Parathyroid adenoma (tissue), 2 donors: ENCODE measurements at regions not wholly inside any gene's neighbourhood (a gene's known extent, or its start where the extent isn't known, plus 50 kb on each side); places are given as distances from the start of the nearest gene placed in this dataset.

Source experiments
- H2AFZ ChIP-seq: fragments of 300-600 bp; sonication (generic); one replicate; pipeline ENCODE4 v1.7.0; 2017; ENCODE audit warnings: antibody characterized with exemption, mild to moderate bottlenecking
- H3K27ac ChIP-seq: fragments of 300-600 bp; sonication (generic); one replicate; pipeline ENCODE4 v1.7.0; 2017
- H3K27me3 ChIP-seq: fragments of 300-600 bp; sonication (generic); one replicate; pipeline ENCODE4 v1.7.0; 2017; ENCODE audit warnings: low read length; ENCODE audit not compliant: control insufficient read depth, insufficient read depth
- H3K36me3 ChIP-seq: fragments of 300-600 bp; sonication (generic); one replicate; pipeline ENCODE4 v1.7.0; 2017; ENCODE audit warnings: low read length; ENCODE audit not compliant: control insufficient read depth, insufficient read depth
- H3K4me1 ChIP-seq: fragments of 300-600 bp; sonication (generic); one replicate; pipeline ENCODE4 v1.7.0; 2017; ENCODE audit warnings: control low read depth
- H3K4me2 ChIP-seq: fragments of 300-600 bp; sonication (generic); one replicate; pipeline ENCODE4 v1.7.0; 2017; ENCODE audit warnings: low read length
- H3K4me3 ChIP-seq: fragments of 300-600 bp; sonication (generic); one replicate; pipeline ENCODE4 v1.7.0; 2017; ENCODE audit warnings: low read depth, low read length
- H3K79me2 ChIP-seq: fragments of 300-600 bp; sonication (generic); one replicate; pipeline ENCODE4 v1.7.0; 2017; ENCODE audit warnings: control low read depth
- H3K9ac ChIP-seq: fragments of 300-600 bp; sonication (generic); one replicate; pipeline ENCODE4 v1.7.0; 2017; ENCODE audit warnings: mild to moderate bottlenecking
- H3K9me3 ChIP-seq: fragments of 300-600 bp; sonication (generic); one replicate; pipeline ENCODE4 v1.7.0; 2017; ENCODE audit warnings: low read length; ENCODE audit not compliant: control insufficient read depth
- TF ChIP-seq, protein P1 (sequence below): fragments of 300-600 bp; sonication (generic); IDR thresholded peaks from one replicate; pipeline ENCODE4 v1.7.0; 2017; ENCODE audit warnings: antibody characterized with exemption, mild to moderate bottlenecking
- donor health status: primary hyperparathyroidism.

DNA sequence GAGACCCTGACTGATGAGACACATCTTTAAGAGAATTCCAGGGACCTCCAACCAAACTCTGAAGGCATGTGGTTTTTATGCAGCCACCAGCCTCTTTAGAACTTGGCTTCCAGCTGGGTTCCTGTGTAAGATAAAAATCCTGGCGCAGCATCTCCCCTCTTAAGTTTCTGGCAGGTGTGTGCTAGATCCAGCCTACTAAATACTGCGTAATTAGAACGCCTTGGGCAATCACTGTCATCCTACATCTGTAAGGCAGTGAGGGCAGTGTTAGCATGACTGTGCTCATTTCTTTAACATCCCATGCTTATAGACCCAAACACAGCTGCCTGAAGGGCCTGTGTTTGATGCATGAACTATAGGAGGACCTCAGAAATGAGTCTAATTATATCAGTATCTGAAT, 173.5 kb upstream of the OBI1 start:
- Histone ChIP-seq H2AFZ (no peak overlapping the region), H3K4me1 (no peaks in the 10 kb centered on the region), H3K9me3 (no peaks in the 10 kb centered on the region), H3K4me2 (no peak overlapping the region), H3K4me3 (no peak overlapping the region), H3K79me2 (no peaks in the 10 kb centered on the region), H3K27ac (no peak overlapping the region), H3K36me3 (no peaks in the 10 kb centered on the region), H3K27me3 (no peaks in the 10 kb centered on the region), H3K9ac (no peak overlapping the region)
- TF ChIP-seq, protein P1, sequence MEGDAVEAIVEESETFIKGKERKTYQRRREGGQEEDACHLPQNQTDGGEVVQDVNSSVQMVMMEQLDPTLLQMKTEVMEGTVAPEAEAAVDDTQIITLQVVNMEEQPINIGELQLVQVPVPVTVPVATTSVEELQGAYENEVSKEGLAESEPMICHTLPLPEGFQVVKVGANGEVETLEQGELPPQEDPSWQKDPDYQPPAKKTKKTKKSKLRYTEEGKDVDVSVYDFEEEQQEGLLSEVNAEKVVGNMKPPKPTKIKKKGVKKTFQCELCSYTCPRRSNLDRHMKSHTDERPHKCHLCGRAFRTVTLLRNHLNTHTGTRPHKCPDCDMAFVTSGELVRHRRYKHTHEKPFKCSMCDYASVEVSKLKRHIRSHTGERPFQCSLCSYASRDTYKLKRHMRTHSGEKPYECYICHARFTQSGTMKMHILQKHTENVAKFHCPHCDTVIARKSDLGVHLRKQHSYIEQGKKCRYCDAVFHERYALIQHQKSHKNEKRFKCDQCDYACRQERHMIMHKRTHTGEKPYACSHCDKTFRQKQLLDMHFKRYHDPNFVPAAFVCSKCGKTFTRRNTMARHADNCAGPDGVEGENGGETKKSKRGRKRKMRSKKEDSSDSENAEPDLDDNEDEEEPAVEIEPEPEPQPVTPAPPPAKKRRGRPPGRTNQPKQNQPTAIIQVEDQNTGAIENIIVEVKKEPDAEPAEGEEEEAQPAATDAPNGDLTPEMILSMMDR: no peak

DNA sequence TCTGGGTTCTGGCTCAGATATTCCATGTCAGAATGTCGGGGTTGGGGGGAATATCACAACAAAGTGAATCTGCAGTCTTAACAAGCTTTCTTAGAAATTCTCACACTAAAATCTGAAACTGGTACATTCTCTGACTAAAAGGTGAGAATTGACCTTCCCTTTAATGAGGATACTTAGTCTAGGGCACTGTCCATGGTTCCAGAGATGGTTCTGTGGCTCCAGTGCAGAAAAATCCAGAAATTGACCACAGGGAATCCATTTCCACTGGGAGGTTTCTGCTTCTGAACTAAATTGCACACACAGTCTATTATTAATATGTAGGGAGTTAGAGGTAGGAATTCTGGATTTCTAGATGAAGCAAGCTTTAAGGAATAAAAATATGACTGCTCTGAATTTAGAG, 171.6 kb upstream of the OBI1 start:
- TF ChIP-seq, protein P1: no peak
- Histone ChIP-seq H3K4me2 (no peak overlapping the region), H3K9ac (no peak overlapping the region), H3K79me2 (no peaks in the 10 kb centered on the region), H3K36me3 (no peaks in the 10 kb centered on the region), H3K27me3 (no peaks in the 10 kb centered on the region), H3K4me3 (no peak overlapping the region), H3K27ac (no peak overlapping the region), H2AFZ (no peak overlapping the region), H3K9me3 (no peaks in the 10 kb centered on the region), H3K4me1 (no peaks in the 10 kb centered on the region)

GRCh38 chr13:78829821-78830220, 170.9 kb upstream of the OBI1 start:
- Histone ChIP-seq H3K4me3 (no peak overlapping the region), H3K9me3 (no peaks in the 10 kb centered on the region), H3K4me2 (no peak overlapping the region), H3K27ac (no peak overlapping the region), H3K79me2 (no peaks in the 10 kb centered on the region), H3K36me3 (no peaks in the 10 kb centered on the region), H3K27me3 (no peaks in the 10 kb centered on the region), H3K4me1 (no peaks in the 10 kb centered on the region), H3K9ac (no peak overlapping the region), H2AFZ (no peak overlapping the region)
- TF ChIP-seq, protein P1: no peak

GRCh38 chr13:78827471-78827870, 168.5 kb upstream of the OBI1 start:
- no peaks in the 10 kb centered on the region for H3K9me3 ChIP-seq
- H3K4me2 ChIP-seq: no peak overlapping the region
- no peaks in the 10 kb centered on the region for H3K36me3 ChIP-seq
- no peak overlapping the region for H3K27ac ChIP-seq
- no peaks in the 10 kb centered on the region for H3K27me3 ChIP-seq
- no peaks in the 10 kb centered on the region for H3K4me1 ChIP-seq
- H3K4me3 ChIP-seq: no peak overlapping the region
- H2AFZ ChIP-seq: no peak overlapping the region
- no peak overlapping the region for H3K9ac ChIP-seq
- H3K79me2 ChIP-seq: no peaks in the 10 kb centered on the region
- TF ChIP-seq, protein P1: no peak

- no peak overlapping the region for H2AFZ ChIP-seq
- H3K9me3 ChIP-seq: no peaks in the 10 kb centered on the region
- H3K36me3 ChIP-seq: no peaks in the 10 kb centered on the region
- no peak overlapping the region for H3K4me2 ChIP-seq
- TF ChIP-seq, protein P1: no peak
- no peak overlapping the region for H3K9ac ChIP-seq
- H3K4me3 ChIP-seq: no peak overlapping the region
- no peaks in the 10 kb centered on the region for H3K4me1 ChIP-seq
- no peak overlapping the region for H3K27ac ChIP-seq
- no peaks in the 10 kb centered on the region for H3K27me3 ChIP-seq
- no peaks in the 10 kb centered on the region for H3K79me2 ChIP-seq
Observed at GRCh38 chr13:78826936-78827335, 168.0 kb upstream of the OBI1 start.
